ENCODE measurements at regions not wholly inside any gene's neighbourhood (a gene's known extent, or its start where the extent isn't known, plus 50 kb on each side); places are given as distances from the start of the nearest gene placed in this dataset.

DNA sequence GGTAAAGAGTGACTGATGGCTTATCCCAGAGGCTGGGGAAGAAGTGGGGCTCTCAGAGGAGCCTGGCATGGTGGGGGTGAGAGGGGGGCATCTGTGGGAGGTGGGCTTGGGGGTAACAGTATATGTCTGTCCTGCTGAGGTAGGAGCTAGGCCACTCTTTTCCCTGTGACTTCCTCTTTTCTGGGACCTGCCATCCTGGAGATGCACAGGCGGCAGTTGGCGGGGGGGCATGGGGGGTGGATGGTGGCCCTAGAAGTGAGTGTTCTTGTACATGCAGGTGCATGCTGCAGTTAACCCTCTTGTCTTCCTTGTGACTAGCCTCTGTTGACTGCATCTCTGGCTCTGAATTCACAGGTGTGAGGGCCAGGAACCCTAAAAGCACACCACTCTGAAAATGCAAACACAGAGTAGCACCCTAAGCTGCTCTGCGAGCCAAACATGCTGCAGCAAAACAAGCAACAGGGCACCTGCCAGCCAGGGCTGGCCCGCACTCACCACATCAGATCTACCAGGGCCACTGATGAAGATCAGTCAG, 123.8 kb upstream of the SHB start:
- intact Hi-C loops (cut with DNase I; ENCODE audit: low total_unique reads): no loop called here
- Histone ChIP-seq H3K9me3 (no peaks in the 10 kb centered on the region), H3K27ac (no peak overlapping the region), H3K27me3 (peaks cover 0 to 3% of the 10 kb centered on the region in 2 donors), H3K4me1 (no peaks in the 10 kb centered on the region), H3K4me3 (no peak overlapping the region), H3K36me3 (no peaks in the 10 kb centered on the region)
- TF ChIP-seq, protein P1, sequence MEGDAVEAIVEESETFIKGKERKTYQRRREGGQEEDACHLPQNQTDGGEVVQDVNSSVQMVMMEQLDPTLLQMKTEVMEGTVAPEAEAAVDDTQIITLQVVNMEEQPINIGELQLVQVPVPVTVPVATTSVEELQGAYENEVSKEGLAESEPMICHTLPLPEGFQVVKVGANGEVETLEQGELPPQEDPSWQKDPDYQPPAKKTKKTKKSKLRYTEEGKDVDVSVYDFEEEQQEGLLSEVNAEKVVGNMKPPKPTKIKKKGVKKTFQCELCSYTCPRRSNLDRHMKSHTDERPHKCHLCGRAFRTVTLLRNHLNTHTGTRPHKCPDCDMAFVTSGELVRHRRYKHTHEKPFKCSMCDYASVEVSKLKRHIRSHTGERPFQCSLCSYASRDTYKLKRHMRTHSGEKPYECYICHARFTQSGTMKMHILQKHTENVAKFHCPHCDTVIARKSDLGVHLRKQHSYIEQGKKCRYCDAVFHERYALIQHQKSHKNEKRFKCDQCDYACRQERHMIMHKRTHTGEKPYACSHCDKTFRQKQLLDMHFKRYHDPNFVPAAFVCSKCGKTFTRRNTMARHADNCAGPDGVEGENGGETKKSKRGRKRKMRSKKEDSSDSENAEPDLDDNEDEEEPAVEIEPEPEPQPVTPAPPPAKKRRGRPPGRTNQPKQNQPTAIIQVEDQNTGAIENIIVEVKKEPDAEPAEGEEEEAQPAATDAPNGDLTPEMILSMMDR (IDR thresholded peaks at IDR 0.05): no peak
- no peak for DNase-seq

DNA sequence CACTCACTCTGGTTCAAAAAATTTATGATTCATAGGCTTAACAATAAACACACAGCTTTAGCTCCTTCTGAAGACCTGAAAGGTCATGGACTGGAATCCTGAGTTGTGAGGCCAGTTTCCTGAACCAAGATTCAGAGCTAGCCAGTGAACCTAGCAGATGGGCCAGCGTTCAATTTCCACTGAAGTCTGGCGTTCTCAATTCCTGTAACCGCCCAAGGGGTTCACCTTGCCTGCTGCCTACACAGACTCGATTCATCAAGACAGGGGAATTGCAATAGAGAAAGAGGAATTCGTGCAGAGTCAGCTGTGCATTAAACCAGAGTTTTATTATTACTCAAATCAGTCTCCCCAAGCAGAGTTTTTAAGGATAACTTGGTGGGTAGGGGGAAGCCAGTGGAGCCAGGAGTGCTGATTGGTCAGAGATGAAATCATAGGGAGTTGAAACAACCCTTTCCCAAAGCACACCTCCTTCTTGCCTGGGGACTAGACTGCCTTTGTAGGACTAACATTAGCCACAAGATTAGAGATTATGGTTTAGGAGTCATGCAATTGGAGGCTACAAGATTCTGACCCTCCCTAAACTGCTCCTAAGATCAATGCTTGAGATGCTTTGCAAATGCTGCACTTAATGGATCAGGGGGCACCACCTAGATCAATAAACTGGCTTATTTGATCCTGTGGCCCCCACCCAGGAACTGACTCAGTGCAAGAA, 117.5 kb upstream of the SHB start:
- intact Hi-C loops (cut with DNase I; ENCODE audit: low total_unique reads): no loop called here
- Histone ChIP-seq H3K4me1 (no peaks in the 10 kb centered on the region), H3K27me3 (no peaks in the 10 kb centered on the region), H3K27ac (no peak overlapping the region), H3K4me3 (no peak overlapping the region), H3K9me3 (no peaks in the 10 kb centered on the region), H3K36me3 (no peaks in the 10 kb centered on the region)
- no peak for DNase-seq
- TF ChIP-seq, protein P1 (IDR thresholded peaks at IDR 0.05): no peak

DNA sequence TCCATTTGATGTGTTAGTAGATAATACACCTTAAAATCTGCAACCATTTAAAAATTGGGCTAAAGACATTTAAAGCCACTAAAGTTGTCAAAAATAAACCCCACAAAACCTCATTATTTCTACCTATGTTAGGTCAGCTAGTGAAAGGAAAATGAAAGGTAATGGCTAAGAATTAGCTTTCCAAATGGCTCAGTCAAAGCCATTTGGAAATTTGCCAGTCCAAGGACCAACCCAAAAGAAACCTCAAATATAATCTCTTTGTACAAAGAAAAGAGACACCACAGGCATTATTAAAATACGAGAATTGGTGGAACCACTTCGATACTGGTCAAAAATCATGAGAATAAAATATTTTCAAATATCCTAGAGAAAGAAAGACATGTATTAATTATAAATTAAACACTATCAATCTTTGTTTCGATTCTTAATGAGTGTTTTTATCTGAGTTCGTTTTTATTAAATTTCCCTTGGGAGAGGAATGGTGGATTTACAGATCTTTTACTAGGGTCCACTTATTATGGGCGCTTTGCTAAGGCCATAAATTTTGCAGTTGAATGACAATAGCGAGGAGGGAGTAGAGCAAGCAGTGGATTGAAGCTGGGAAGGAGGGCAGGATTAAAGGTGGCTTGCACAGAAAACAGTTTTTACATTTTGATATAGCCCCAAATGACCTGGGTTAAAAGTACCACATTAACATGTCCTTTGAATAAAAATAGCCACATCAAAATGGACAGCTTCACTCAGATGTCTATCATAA, 116.8 kb upstream of the SHB start:
- no peak for DNase-seq
- Histone ChIP-seq H3K4me3 (no peak overlapping the region), H3K27me3 (no peaks in the 10 kb centered on the region), H3K36me3 (no peaks in the 10 kb centered on the region), H3K27ac (no peak overlapping the region), H3K9me3 (no peaks in the 10 kb centered on the region), H3K4me1 (no peaks in the 10 kb centered on the region)
- intact Hi-C loops (cut with DNase I; ENCODE audit: low total_unique reads): no loop called here
- TF ChIP-seq, protein P1 (IDR thresholded peaks at IDR 0.05): no peak

DNA sequence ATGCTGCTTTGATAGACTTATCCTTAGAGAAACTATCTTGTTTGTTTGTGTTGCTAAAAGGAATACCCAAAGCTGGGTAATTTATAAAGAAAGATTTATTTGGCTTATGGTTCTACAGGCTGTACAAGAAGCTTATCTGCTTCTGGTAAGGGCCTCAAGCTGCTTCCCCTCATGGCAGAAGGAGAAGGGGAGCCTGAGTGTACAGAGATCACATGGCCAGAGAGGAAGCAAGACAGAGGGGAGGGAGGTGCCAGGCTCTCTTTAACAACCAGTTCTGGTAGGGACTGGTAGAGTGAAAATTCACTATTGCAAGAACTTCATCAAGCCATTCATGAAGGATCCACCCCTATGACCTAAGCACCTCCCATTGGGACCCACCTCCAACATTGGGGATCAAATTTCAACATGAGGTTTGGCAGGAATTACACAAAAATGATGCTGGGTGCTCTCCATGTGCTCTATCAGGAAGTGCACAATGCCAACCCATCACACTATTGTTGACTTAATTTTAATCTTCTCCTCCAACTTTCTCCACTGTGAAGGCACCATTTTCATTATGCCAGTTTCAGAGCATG, 115.1 kb upstream of the SHB start:
- TF ChIP-seq, protein P1 (IDR thresholded peaks at IDR 0.05): no peak
- intact Hi-C loops (cut with DNase I; ENCODE audit: low total_unique reads): no loop called here
- no peaks in the 10 kb centered on the region for H3K9me3 ChIP-seq
- no peak for DNase-seq
- no peaks in the 10 kb centered on the region for H3K4me1 ChIP-seq
- no peak overlapping the region for H3K4me3 ChIP-seq
- H3K27me3 ChIP-seq: no peaks in the 10 kb centered on the region
- no peak overlapping the region for H3K27ac ChIP-seq
- no peaks in the 10 kb centered on the region for H3K36me3 ChIP-seq

DNA sequence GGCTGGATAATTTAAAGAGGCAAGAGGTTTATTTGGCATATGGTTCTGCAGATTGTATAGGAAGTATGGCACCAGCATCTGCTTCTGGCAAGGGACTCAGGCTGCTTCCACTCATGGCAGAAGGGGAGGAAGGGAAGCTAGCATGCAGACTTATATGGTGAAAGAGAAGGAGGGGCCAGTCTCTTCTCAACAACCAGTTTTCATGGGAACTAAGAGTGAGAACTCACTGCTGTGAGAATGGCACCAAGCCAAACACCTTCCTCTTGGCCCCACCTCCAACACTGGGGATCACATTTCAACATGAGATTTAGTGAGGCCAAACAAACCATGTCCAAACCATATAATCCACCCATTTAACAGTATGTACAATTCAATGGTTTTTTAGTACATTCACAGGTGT, 113.3 kb upstream of the SHB start:
- no peak overlapping the region for H3K27ac ChIP-seq
- H3K36me3 ChIP-seq: no peaks in the 10 kb centered on the region
- no peak overlapping the region for H3K4me3 ChIP-seq
- no peak for DNase-seq
- intact Hi-C loops (cut with DNase I; ENCODE audit: low total_unique reads): no loop called here
- H3K4me1 ChIP-seq: no peaks in the 10 kb centered on the region
- H3K27me3 ChIP-seq: no peaks in the 10 kb centered on the region
- no peaks in the 10 kb centered on the region for H3K9me3 ChIP-seq
- TF ChIP-seq, protein P1 (IDR thresholded peaks at IDR 0.05): no peak

Measured in tibial artery (tissue), 4 donors.